ENCODE measurements at regions not wholly inside any gene's neighbourhood (a gene's known extent, or its start where the extent isn't known, plus 50 kb on each side); places are given as distances from the start of the nearest gene placed in this dataset.
"Not testable (repeated sequence)": the region's sequence is repeated elsewhere in the genome, so short reads cannot be mapped to it uniquely, and the experiment has no call there.

- no peak for DNase-seq (ENCODE audit: low read depth)
These were observed 341.8 kb upstream of the CTNND2 start for GRCh38 chr5:12246036-12246435.

GRCh38 chr5:12245429-12245828 lies 341.2 kb upstream of the CTNND2 start:
- DNase-seq (ENCODE audit: low read depth): no peak

GRCh38 chr5:12242950-12243888 lies 339.0 kb upstream of the CTNND2 start:
- no peak for DNase-seq (ENCODE audit: low read depth)

- no peak for DNase-seq (ENCODE audit: low read depth)
These were observed 333.8 kb upstream of the CTNND2 start for GRCh38 chr5:12237837-12238575.

- DNase-seq (ENCODE audit: low read depth): no peak
These were observed 326.4 kb upstream of the CTNND2 start for GRCh38 chr5:12230659-12231058.

- DNase-seq (ENCODE audit: low read depth): no peak
These were observed 312.8 kb upstream of the CTNND2 start for GRCh38 chr5:12217039-12217438.

- DNase-seq (ENCODE audit: low read depth): no peak
These were observed 310.2 kb upstream of the CTNND2 start for GRCh38 chr5:12214267-12215015.

GRCh38 chr5:12208366-12209100 lies 304.3 kb upstream of the CTNND2 start:
- DNase-seq (ENCODE audit: low read depth): no peak

GRCh38 chr5:12204761-12205160 lies 300.5 kb upstream of the CTNND2 start:
- DNase-seq (ENCODE audit: low read depth): no peak

GRCh38 chr5:12193536-12193935 lies 289.3 kb upstream of the CTNND2 start:
- no peak for DNase-seq (ENCODE audit: low read depth)

- no peak for DNase-seq (ENCODE audit: low read depth)
These were observed 278.8 kb upstream of the CTNND2 start for GRCh38 chr5:12183003-12183402.

GRCh38 chr5:12177851-12178250 lies 273.6 kb upstream of the CTNND2 start:
- DNase-seq (ENCODE audit: low read depth): no peak

GRCh38 chr5:12177225-12177624 lies 273.0 kb upstream of the CTNND2 start:
- no peak for DNase-seq (ENCODE audit: low read depth)

- DNase-seq (ENCODE audit: low read depth): no peak
These were observed 271.8 kb upstream of the CTNND2 start for GRCh38 chr5:12175914-12176585.

GRCh38 chr5:12174734-12175133 lies 270.5 kb upstream of the CTNND2 start:
- DNase-seq (ENCODE audit: low read depth): no peak

- DNase-seq (ENCODE audit: low read depth): no peak
These were observed 265.3 kb upstream of the CTNND2 start for GRCh38 chr5:12169536-12169935.

- no peak for DNase-seq (ENCODE audit: low read depth)
These were observed 258.6 kb upstream of the CTNND2 start for GRCh38 chr5:12162863-12163262.

GRCh38 chr5:12147513-12147912 lies 243.3 kb upstream of the CTNND2 start:
- no peak for DNase-seq (ENCODE audit: low read depth)

- DNase-seq (ENCODE audit: low read depth): no peak
These were observed 237.2 kb upstream of the CTNND2 start for GRCh38 chr5:12141496-12141895.

- no peak for DNase-seq (ENCODE audit: low read depth)
These were observed 229.3 kb upstream of the CTNND2 start for GRCh38 chr5:12133520-12133919.

GRCh38 chr5:12131020-12131419 lies 226.8 kb upstream of the CTNND2 start:
- not testable (repeated sequence) for DNase-seq (ENCODE audit: low read depth)
